Stomach (tissue), 8 donors: ENCODE measurements at regions not wholly inside any gene's neighbourhood (a gene's known extent, or its start where the extent isn't known, plus 50 kb on each side); places are given as distances from the start of the nearest gene placed in this dataset.

Experiments
- DNase-seq, 2 donors: peaks; one replicate each; pipeline versions ENCODE4 v3.0.0 to v3.0.0-alpha.2; 2013 to 2019
- H3K27ac ChIP-seq, 5 donors: fragments of 200-600 bp in 4 of 5; sonication (generic) in 4 of 5; one replicate each; pipeline ENCODE4 v1.5.1; 2013 to 2019; ENCODE audit warnings: mild to moderate bottlenecking in 1 of 5, moderate library complexity in 1 of 5
- H3K27me3 ChIP-seq, 3 donors: fragments of 200-600 bp; sonication (generic); one replicate each; pipeline ENCODE4 v1.5.1; 2017 to 2019; ENCODE audit warnings: mixed run types in 1 of 3
- H3K36me3 ChIP-seq, 4 donors: fragments of 200-600 bp; sonication (generic); 1 replicate in 3 of 4; 2 replicates in 1 of 4; pipeline ENCODE4 v1.5.1; 2016 to 2019
- H3K4me1 ChIP-seq, 4 donors: fragments of 200-600 bp; sonication (generic); one replicate each; pipeline ENCODE4 v1.5.1; 2016 to 2019
- H3K4me3 ChIP-seq, 4 donors: fragments of 200-600 bp; sonication (generic) in 3 of 4; one replicate each; pipeline ENCODE4 v1.5.1; 2016 to 2019; ENCODE audit warnings: mild to moderate bottlenecking in 1 of 4
- H3K9me3 ChIP-seq, 4 donors: fragments of 200-600 bp; sonication (generic); one replicate each; pipeline ENCODE4 v1.5.1; 2016 to 2019
- EP300 ChIP-seq: sonication (generic); formaldehyde crosslinking; IDR thresholded peaks from one replicate; pipeline ENCODE4 v1.6.1; 2017; ENCODE audit warnings: antibody characterized with exemption
- POLR2A ChIP-seq, 4 donors: fragments of 450-650 bp; IDR thresholded peaks; one replicate each; pipeline ENCODE4 v1.6.1; 2016; ENCODE audit warnings: antibody characterized with exemption in 4 of 4, control low read depth in 2 of 4, mild to moderate bottlenecking in 1 of 4, moderate library complexity in 1 of 4
- POLR2AphosphoS5 ChIP-seq, 3 donors: sonication (generic); formaldehyde crosslinking; IDR thresholded peaks; one replicate each; pipeline ENCODE4 v1.6.1; 2016; ENCODE audit warnings: antibody characterized with exemption in 3 of 3
- WGBS, 5 donors: extraction: QIAGEN DNeasy Blood & Tissue Kit in 3 of 5; methylation state at CpG; one replicate each; pipeline versions ENCODE4 v1.1.5 to v1.1.7; 2013 to 2018; 5-methylcytosine and 5-hydroxymethylcytosine counted together
- intact Hi-C: fragments of 100-400 bp; cut with DNase I; formaldehyde crosslinking; loops from one replicate; pipeline ENCODE4 v1.15.1; 2023; ENCODE audit warnings: low total_unique reads
- TF ChIP-seq, protein P1 (sequence below), 7 experiments: fragments of 450-650 bp in 4 of 7; fragments of 200-600 bp in 3 of 7; sonication (generic) in 3 of 7; IDR thresholded peaks; one replicate each; pipeline ENCODE4 v1.5.1; 2016 to 2019; ENCODE audit warnings: antibody characterized with exemption in 7 of 7, control low read depth in 2 of 7, mild to moderate bottlenecking in 1 of 7
- donor health status: healthy with polysubstance abuse.
- donor health status: Bipolar disorder and iron deficiency.
- donor health status: healthy.

- Histone ChIP-seq H3K27me3 (no peaks in the 10 kb centered on the region), H3K27ac (peak overlapping the region in 3 of 5 donors; percentile 16 to 57 (median 32)), H3K4me3 (no peak overlapping the region), H3K9me3 (peaks cover 0 to 23% (median 15%) of the 10 kb centered on the region in 4 donors), H3K36me3 (no peaks in the 10 kb centered on the region), H3K4me1 (peaks cover 0 to 25% (median 16%) of the 10 kb centered on the region in 4 donors)
- WGBS, 5 donors = 57 to 74% (median 67%) methylated on average over 3 of the region's 3 CpGs
- TF ChIP-seq EP300 (no peak), POLR2AphosphoS5 (IDR thresholded peaks at IDR 0.05) (no peak), POLR2A (IDR thresholded peaks at IDR 0.05) (no peak)
- TF ChIP-seq, protein P1, sequence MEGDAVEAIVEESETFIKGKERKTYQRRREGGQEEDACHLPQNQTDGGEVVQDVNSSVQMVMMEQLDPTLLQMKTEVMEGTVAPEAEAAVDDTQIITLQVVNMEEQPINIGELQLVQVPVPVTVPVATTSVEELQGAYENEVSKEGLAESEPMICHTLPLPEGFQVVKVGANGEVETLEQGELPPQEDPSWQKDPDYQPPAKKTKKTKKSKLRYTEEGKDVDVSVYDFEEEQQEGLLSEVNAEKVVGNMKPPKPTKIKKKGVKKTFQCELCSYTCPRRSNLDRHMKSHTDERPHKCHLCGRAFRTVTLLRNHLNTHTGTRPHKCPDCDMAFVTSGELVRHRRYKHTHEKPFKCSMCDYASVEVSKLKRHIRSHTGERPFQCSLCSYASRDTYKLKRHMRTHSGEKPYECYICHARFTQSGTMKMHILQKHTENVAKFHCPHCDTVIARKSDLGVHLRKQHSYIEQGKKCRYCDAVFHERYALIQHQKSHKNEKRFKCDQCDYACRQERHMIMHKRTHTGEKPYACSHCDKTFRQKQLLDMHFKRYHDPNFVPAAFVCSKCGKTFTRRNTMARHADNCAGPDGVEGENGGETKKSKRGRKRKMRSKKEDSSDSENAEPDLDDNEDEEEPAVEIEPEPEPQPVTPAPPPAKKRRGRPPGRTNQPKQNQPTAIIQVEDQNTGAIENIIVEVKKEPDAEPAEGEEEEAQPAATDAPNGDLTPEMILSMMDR (IDR thresholded peaks at IDR 0.05) = no peak
- intact Hi-C loops = no loop called here
- no peak for DNase-seq
Measured at GRCh38 chr1:181160322-181160721, 71.8 kb downstream of the IER5 start.

DNA sequence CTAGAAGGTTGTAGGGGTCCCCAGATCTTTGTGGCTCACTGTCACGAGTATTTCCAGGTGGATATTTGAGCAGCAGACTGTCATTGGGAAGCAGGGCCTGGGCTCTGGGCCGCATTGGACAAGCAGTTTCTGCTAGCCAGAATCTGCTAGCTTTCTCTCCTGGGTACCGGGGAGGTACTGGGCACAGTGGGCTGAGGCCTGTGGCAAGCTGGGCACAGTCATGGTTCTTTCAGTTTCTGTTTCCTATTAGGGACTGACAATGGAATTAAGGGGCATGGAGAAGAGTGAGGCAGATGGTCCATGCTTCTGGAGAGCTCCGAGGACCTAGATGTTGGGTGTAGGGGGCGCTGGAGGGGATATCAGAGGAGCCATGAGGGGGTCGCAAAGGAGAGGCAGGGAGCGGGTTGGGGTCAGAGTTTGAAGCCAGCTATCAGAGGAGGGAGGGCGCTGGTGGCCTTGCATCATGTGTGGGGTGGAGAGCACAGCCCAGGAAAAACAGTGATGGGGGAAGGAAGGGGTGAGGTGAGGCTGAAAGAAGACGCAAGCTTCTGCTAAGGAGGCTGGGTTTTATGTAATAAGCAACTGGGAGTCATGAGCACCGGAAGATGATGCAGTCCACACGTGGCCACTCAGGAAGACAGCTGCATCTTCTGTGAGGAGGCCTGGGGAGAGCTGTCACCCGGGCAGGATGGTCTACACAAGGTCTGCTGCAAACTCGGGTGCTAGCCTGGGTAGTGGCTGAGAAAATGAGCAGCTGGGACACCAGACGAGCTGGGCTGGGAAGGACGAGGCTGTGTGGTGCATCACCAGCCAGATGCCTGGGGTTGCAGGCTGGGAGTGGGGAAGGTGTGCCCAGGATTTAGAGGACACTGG is 72.7 kb downstream of the IER5 start:
- Histone ChIP-seq H3K4me1 (peaks cover 0 to 26% (median 18%) of the 10 kb centered on the region in 4 donors), H3K27me3 (no peaks in the 10 kb centered on the region), H3K9me3 (peaks cover 0 to 23% (median 15%) of the 10 kb centered on the region in 4 donors), H3K4me3 (no peak overlapping the region), H3K27ac (peak overlapping the region in 1 of 5 donors; percentile 57), H3K36me3 (no peaks in the 10 kb centered on the region)
- no peak for DNase-seq
- intact Hi-C loops = no loop called here
- WGBS, 5 donors = 83 to 87% (median 85%) methylated on average over 14 to 15 of the region's 15 CpGs
- no peak for TF ChIP-seq POLR2AphosphoS5 (IDR thresholded peaks at IDR 0.05)

DNA sequence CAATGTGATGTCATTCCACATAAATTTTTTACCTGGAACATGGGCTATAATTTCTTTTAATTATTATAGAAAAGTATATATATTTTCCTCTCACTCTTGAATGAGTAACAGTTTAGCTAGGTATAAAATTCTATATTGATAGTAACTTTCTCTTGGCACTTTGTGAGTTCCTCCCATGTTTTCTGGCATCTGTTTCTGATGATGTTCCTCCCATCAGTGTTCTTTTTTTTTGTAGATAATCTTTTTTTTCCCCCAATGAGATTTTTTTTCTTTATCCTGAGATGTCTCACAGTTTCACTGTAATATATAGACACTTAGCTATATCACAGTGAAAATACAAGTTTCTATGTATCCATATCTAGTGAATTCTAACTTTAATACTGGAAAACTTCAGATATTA is 75.2 kb downstream of the IER5 start:
- intact Hi-C loops = no loop called here
- Histone ChIP-seq H3K4me1 (peaks cover 0 to 30% (median 19%) of the 10 kb centered on the region in 4 donors), H3K9me3 (peaks cover 0 to 23% (median 15%) of the 10 kb centered on the region in 4 donors), H3K27ac (no peak overlapping the region), H3K27me3 (no peaks in the 10 kb centered on the region), H3K36me3 (no peaks in the 10 kb centered on the region), H3K4me3 (no peak overlapping the region)
- DNase-seq = no peak
- TF ChIP-seq POLR2AphosphoS5 (IDR thresholded peaks at IDR 0.05) (no peak), POLR2A (IDR thresholded peaks at IDR 0.05) (no peak), EP300 (no peak)
- TF ChIP-seq, protein P1 (IDR thresholded peaks at IDR 0.05) = no peak

GRCh38 chr1:181166377-181167196 is 78.1 kb downstream of the IER5 start:
- peaks cover 0 to 7% (median 3%) of the 10 kb centered on the region in 4 donors for H3K4me1 ChIP-seq
- H3K36me3 ChIP-seq = no peaks in the 10 kb centered on the region
- H3K9me3 ChIP-seq = peaks cover 0 to 23% (median 15%) of the 10 kb centered on the region in 4 donors
- TF ChIP-seq POLR2AphosphoS5 (IDR thresholded peaks at IDR 0.05) = no peak
- TF ChIP-seq, protein P1 (IDR thresholded peaks at IDR 0.05) = peak in 5 of 7 experiments; percentile 71 to 88 (median 85)
- H3K27me3 ChIP-seq = no peaks in the 10 kb centered on the region
- no peak overlapping the region for H3K27ac ChIP-seq
- intact Hi-C loops = no loop called here
- H3K4me3 ChIP-seq = no peak overlapping the region
- DNase-seq = peak; percentile 68 to 92
- WGBS, 5 donors = 24 to 34% (median 32%) methylated on average over 14 of the region's 14 CpGs
